Esophagus squamous epithelium (tissue), 5 donors: ENCODE measurements at regions not wholly inside any gene's neighbourhood (a gene's known extent, or its start where the extent isn't known, plus 50 kb on each side); places are given as distances from the start of the nearest gene placed in this dataset.

Source experiments
- DNase-seq: peaks from one replicate; lab custom pipeline; 2025; lab: John Stamatoyannopoulos, UW
- H3K27ac ChIP-seq, 4 donors: fragments of 200-600 bp; sonication (generic); one replicate each; pipeline ENCODE4 v1.5.1; 2016 to 2019; ENCODE audit warnings: mild to moderate bottlenecking in 1 of 4
- H3K27me3 ChIP-seq, 4 donors: fragments of 200-600 bp; sonication (generic); 1 replicate in 3 of 4; 2 replicates in 1 of 4; pipeline versions ENCODE4 v1.5.1 to v1.6.0; 2017 to 2021; ENCODE audit warnings: antibody characterized with exemption in 1 of 4
- H3K36me3 ChIP-seq, 3 donors: fragments of 200-600 bp; sonication (generic); one replicate each; pipeline ENCODE4 v1.5.1; 2016 to 2019
- H3K4me1 ChIP-seq, 3 donors: fragments of 200-600 bp; sonication (generic); one replicate each; pipeline ENCODE4 v1.5.1; 2017 to 2019
- H3K4me3 ChIP-seq, 4 donors: fragments of 200-600 bp; sonication (generic); 1 replicate in 3 of 4; 2 replicates in 1 of 4; pipeline ENCODE4 v1.5.1; 2016 to 2019; ENCODE audit warnings: mild to moderate bottlenecking in 2 of 4, moderate library complexity in 1 of 4
- H3K9me3 ChIP-seq, 3 donors: fragments of 200-600 bp; sonication (generic); one replicate each; pipeline ENCODE4 v1.5.1; 2016 to 2019
- CTCF ChIP-seq, 6 experiments: fragments of 450-650 bp in 4 of 6; fragments of 200-600 bp in 2 of 6; sonication (generic) in 2 of 6; IDR thresholded peaks; one replicate each; pipeline ENCODE4 v1.5.1; 2016 to 2019; ENCODE audit warnings: antibody characterized with exemption in 6 of 6, mild to moderate bottlenecking in 4 of 6, moderate library complexity in 4 of 6
- POLR2A ChIP-seq, 4 donors: fragments of 450-650 bp; IDR thresholded peaks; one replicate each; pipeline ENCODE4 v1.6.1; 2017; ENCODE audit warnings: antibody characterized with exemption in 4 of 4, mild to moderate bottlenecking in 4 of 4, moderate library complexity in 3 of 4
- WGBS, 2 donors: methylation state at CpG; one replicate each; pipeline ENCODE4 v1.1.5; 2018; 5-methylcytosine and 5-hydroxymethylcytosine counted together
- intact Hi-C: fragments of 100-400 bp; cut with DNase I; formaldehyde crosslinking; loops from one replicate; pipeline ENCODE4 v1.15.0; 2022
- donor health status: DM: yes; HTN: yes; CAD: no.

GRCh38 chr9:38288502-38288901, 104.0 kb upstream of the ALDH1B1 start:
- intact Hi-C loops: no loop called here
- no peak overlapping the region for H3K27ac ChIP-seq
- no peaks in the 10 kb centered on the region for H3K36me3 ChIP-seq
- no peak overlapping the region for H3K4me3 ChIP-seq
- DNase-seq: no peak
- no peak for TF ChIP-seq CTCF (IDR thresholded peaks at IDR 0.05)
- TF ChIP-seq POLR2A (IDR thresholded peaks at IDR 0.05): no peak
- no peaks in the 10 kb centered on the region for H3K4me1 ChIP-seq
- WGBS, 2 donors: no CpG with 5 or more reads among the region's 2 CpGs
- no peaks in the 10 kb centered on the region for H3K9me3 ChIP-seq
- H3K27me3 ChIP-seq: no peaks in the 10 kb centered on the region

GRCh38 chr9:38287420-38287985, 105.0 kb upstream of the ALDH1B1 start:
- intact Hi-C loops: no loop called here
- H3K9me3 ChIP-seq: no peaks in the 10 kb centered on the region
- H3K36me3 ChIP-seq: no peaks in the 10 kb centered on the region
- WGBS, 2 donors: 63 to 88% methylated on average over 1 of the region's 2 CpGs
- H3K4me3 ChIP-seq: no peak overlapping the region
- DNase-seq: no peak
- no peaks in the 10 kb centered on the region for H3K4me1 ChIP-seq
- no peaks in the 10 kb centered on the region for H3K27me3 ChIP-seq
- TF ChIP-seq POLR2A (IDR thresholded peaks at IDR 0.05): no peak
- no peak for TF ChIP-seq CTCF (IDR thresholded peaks at IDR 0.05)
- H3K27ac ChIP-seq: no peak overlapping the region

- TF ChIP-seq CTCF (IDR thresholded peaks at IDR 0.05): no peak
- TF ChIP-seq POLR2A (IDR thresholded peaks at IDR 0.05): no peak
- no peak overlapping the region for H3K27ac ChIP-seq
- DNase-seq: no peak
- H3K9me3 ChIP-seq: no peaks in the 10 kb centered on the region
- no peaks in the 10 kb centered on the region for H3K4me1 ChIP-seq
- H3K27me3 ChIP-seq: peaks cover 0 to 4% (median 0%) of the 10 kb centered on the region in 4 donors
- no peak overlapping the region for H3K4me3 ChIP-seq
- WGBS, 2 donors: 65 to 81% methylated on average over 2 of the region's 2 CpGs
- intact Hi-C loops: no loop called here
- H3K36me3 ChIP-seq: no peaks in the 10 kb centered on the region
Measured at GRCh38 chr9:38286766-38287165, 105.7 kb upstream of the ALDH1B1 start.

GRCh38 chr9:38286357-38286756, 106.1 kb upstream of the ALDH1B1 start:
- no peak overlapping the region for H3K27ac ChIP-seq
- no peak for TF ChIP-seq CTCF (IDR thresholded peaks at IDR 0.05)
- TF ChIP-seq POLR2A (IDR thresholded peaks at IDR 0.05): no peak
- intact Hi-C loops: no loop called here
- no peaks in the 10 kb centered on the region for H3K4me1 ChIP-seq
- no peak for DNase-seq
- no peak overlapping the region for H3K4me3 ChIP-seq
- no peaks in the 10 kb centered on the region for H3K36me3 ChIP-seq
- no peaks in the 10 kb centered on the region for H3K9me3 ChIP-seq
- H3K27me3 ChIP-seq: peaks cover 0 to 4% (median 0%) of the 10 kb centered on the region in 4 donors

- Histone ChIP-seq H3K4me3 (no peak overlapping the region), H3K4me1 (no peaks in the 10 kb centered on the region), H3K27ac (no peak overlapping the region), H3K27me3 (peaks cover 0 to 4% (median 0%) of the 10 kb centered on the region in 4 donors), H3K36me3 (no peaks in the 10 kb centered on the region), H3K9me3 (no peaks in the 10 kb centered on the region)
- intact Hi-C loops: no loop called here
- no peak for TF ChIP-seq POLR2A (IDR thresholded peaks at IDR 0.05)
- TF ChIP-seq CTCF (IDR thresholded peaks at IDR 0.05): no peak
- 38 to 40% methylated on average over 2 of the region's 2 CpGs for WGBS, 2 donors
- no peak for DNase-seq
Measured at GRCh38 chr9:38285236-38285635, 107.3 kb upstream of the ALDH1B1 start.
